Neural progenitor cell (in vitro differentiated cells): ENCODE measurements at regions not wholly inside any gene's neighbourhood (a gene's known extent, or its start where the extent isn't known, plus 50 kb on each side); places are given as distances from the start of the nearest gene placed in this dataset.

ENCODE experiments used
- DNase-seq: peaks from one replicate; pipeline ENCODE4 v3.0.0-alpha.2; 2016; ENCODE audit warnings: low spot score
- H2AFZ ChIP-seq: fragments of 200-600 bp; sonication (generic); replicated peaks from 2 replicates; pipeline ENCODE4 v1.6.1; 2016; ENCODE audit warnings: antibody characterized with exemption
- H3F3A ChIP-seq: fragments of 200-600 bp; sonication (generic); 2 replicates; pipeline ENCODE4 v1.6.1; 2016; ENCODE audit warnings: antibody characterized with exemption, low read depth
- H3K27ac ChIP-seq: fragments of 200-600 bp; sonication (generic); 2 replicates; pipeline ENCODE4 v1.5.1; 2016; ENCODE audit warnings: mild to moderate bottlenecking
- H3K27me3 ChIP-seq: fragments of 200-600 bp; sonication (generic); 2 replicates; pipeline ENCODE4 v1.6.1; 2016; ENCODE audit warnings: mild to moderate bottlenecking, moderate library complexity
- H3K36me3 ChIP-seq: fragments of 200-600 bp; sonication (generic); 2 replicates; pipeline ENCODE4 v1.5.1; 2016
- H3K4me1 ChIP-seq: fragments of 200-600 bp; sonication (generic); 2 replicates; pipeline ENCODE4 v1.6.1; 2016; ENCODE audit warnings: mixed run types
- H3K4me2 ChIP-seq: fragments of 200-600 bp; sonication (generic); 2 replicates; pipeline ENCODE4 v1.6.1; 2016
- H3K4me3 ChIP-seq: fragments of 200-600 bp; sonication (generic); 2 replicates; pipeline ENCODE4 v1.5.1; 2016
- H3K79me2 ChIP-seq: fragments of 200-600 bp; sonication (generic); 2 replicates; pipeline ENCODE4 v1.6.1; 2016; ENCODE audit warnings: low read depth
- H3K9ac ChIP-seq: fragments of 200-600 bp; sonication (generic); 2 replicates; pipeline ENCODE4 v1.6.1; 2016
- H3K9me3 ChIP-seq: fragments of 200-600 bp; sonication (generic); 2 replicates; pipeline ENCODE4 v1.5.1; 2016; ENCODE audit warnings: low read depth
- H4K20me1 ChIP-seq: fragments of 200-600 bp; sonication (generic); 2 replicates; pipeline ENCODE4 v1.6.1; 2016; ENCODE audit warnings: low read depth
- H3K27ac Mint-ChIP-seq: 3 replicates; pipeline ENCODE4 v1.8.0; 2021; ENCODE audit warnings: mixed read lengths
- H3K27me3 Mint-ChIP-seq: 2 replicates; pipeline ENCODE4 v1.8.0; 2022; ENCODE audit warnings: low read depth, mild to moderate bottlenecking, inconsistent platforms, moderate library complexity, mixed read lengths; ENCODE audit not compliant: insufficient read depth
- H3K36me3 Mint-ChIP-seq: 3 replicates; pipeline ENCODE4 v1.8.0; 2021; ENCODE audit warnings: mixed read lengths
- H3K4me1 Mint-ChIP-seq: 3 replicates; pipeline ENCODE4 v1.8.0; 2021; ENCODE audit warnings: mixed read lengths
- H3K4me3 Mint-ChIP-seq: 3 replicates; pipeline ENCODE4 v1.8.0; 2021; ENCODE audit warnings: mild to moderate bottlenecking, moderate library complexity, mixed read lengths
- H3K9me3 Mint-ChIP-seq: 3 replicates; pipeline ENCODE4 v1.8.0; 2020; ENCODE audit warnings: mixed read lengths
- EZH2 ChIP-seq: fragments of 200-600 bp; sonication (generic); IDR thresholded peaks from 2 replicates; pipeline ENCODE4 v1.6.1; 2017; ENCODE audit warnings: antibody characterized with exemption, mild to moderate bottlenecking, moderate library complexity
- EZH2phosphoT487 ChIP-seq: fragments of 200-600 bp; sonication (generic); IDR thresholded peaks from 2 replicates; pipeline ENCODE4 v1.6.1; 2017; ENCODE audit warnings: antibody characterized with exemption
- TF ChIP-seq, protein P1 (sequence below): fragments of 200-600 bp; sonication (generic); IDR thresholded peaks from 2 replicates; pipeline ENCODE4 v1.5.1; 2017; ENCODE audit warnings: antibody characterized with exemption, mild to moderate bottlenecking

DNA sequence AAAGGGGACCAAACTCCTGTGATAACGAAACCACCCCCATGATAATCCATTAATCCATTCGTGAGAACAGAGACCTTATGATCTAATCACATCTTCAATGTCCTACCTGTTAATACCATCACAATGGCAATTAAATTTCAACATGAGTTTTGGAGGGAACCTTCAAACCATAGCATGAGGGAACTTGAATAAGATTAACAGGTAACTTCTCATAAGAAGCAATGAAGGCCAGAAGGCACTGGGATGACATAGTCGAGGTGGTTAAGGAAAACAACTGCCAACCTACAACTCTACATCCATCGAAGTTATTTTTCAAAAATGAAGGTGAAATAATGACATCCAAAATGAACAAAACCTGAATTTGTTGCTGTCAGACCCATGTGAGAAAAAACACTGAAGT lies 478.9 kb downstream of the EDEM1 start:
- Histone ChIP-seq H2AFZ (no peak overlapping the region), H3K36me3 (no peaks in the 10 kb centered on the region), H3K27ac (no peak overlapping the region), H3K9ac (no peak overlapping the region), H3K4me3 (no peak overlapping the region), H3K27me3 (no peaks in the 10 kb centered on the region), H3K9me3 (peaks cover 5% of the 10 kb centered on the region), H3K4me1 (peaks cover 8% of the 10 kb centered on the region), H4K20me1 (no peaks in the 10 kb centered on the region), H3K79me2 (no peaks in the 10 kb centered on the region), H3F3A (no peaks in the 10 kb centered on the region), H3K4me2 (no peak overlapping the region)
- Mint-ChIP-seq H3K4me1 (no peaks in the 10 kb centered on the region), H3K9me3 (peaks cover 9% of the 10 kb centered on the region), H3K27ac (no peak overlapping the region), H3K4me3 (no peak overlapping the region), H3K36me3 (no peaks in the 10 kb centered on the region), H3K27me3 (no peaks in the 10 kb centered on the region)
- no peak for DNase-seq
- TF ChIP-seq EZH2phosphoT487 (no peak), EZH2 (no peak)
- TF ChIP-seq, protein P1, sequence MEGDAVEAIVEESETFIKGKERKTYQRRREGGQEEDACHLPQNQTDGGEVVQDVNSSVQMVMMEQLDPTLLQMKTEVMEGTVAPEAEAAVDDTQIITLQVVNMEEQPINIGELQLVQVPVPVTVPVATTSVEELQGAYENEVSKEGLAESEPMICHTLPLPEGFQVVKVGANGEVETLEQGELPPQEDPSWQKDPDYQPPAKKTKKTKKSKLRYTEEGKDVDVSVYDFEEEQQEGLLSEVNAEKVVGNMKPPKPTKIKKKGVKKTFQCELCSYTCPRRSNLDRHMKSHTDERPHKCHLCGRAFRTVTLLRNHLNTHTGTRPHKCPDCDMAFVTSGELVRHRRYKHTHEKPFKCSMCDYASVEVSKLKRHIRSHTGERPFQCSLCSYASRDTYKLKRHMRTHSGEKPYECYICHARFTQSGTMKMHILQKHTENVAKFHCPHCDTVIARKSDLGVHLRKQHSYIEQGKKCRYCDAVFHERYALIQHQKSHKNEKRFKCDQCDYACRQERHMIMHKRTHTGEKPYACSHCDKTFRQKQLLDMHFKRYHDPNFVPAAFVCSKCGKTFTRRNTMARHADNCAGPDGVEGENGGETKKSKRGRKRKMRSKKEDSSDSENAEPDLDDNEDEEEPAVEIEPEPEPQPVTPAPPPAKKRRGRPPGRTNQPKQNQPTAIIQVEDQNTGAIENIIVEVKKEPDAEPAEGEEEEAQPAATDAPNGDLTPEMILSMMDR: no peak

DNA sequence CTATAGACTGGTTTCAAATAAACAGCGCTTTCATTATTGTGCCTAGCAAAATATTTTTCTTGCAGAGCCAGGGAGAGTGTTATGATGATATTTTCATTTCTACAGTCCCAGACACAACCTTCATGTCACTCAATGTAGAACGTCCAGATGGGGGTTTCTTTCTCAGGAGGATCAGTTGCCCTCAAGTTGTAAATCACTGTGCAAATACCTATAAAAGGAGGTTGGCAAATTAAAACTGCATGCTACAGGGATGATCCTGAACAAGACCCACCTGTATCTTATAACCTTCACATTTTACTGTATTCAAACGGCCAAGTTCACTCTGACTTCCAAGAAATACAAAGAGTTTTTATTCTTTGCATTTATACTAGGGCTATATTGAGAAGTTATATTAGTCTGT lies 486.0 kb downstream of the EDEM1 start:
- Histone ChIP-seq H2AFZ (no peak overlapping the region), H3F3A (no peaks in the 10 kb centered on the region), H3K36me3 (no peaks in the 10 kb centered on the region), H3K9me3 (no peaks in the 10 kb centered on the region), H3K9ac (no peak overlapping the region), H3K27ac (no peak overlapping the region), H3K27me3 (no peaks in the 10 kb centered on the region), H3K4me1 (peaks cover 8% of the 10 kb centered on the region), H3K4me3 (no peak overlapping the region), H3K4me2 (no peak overlapping the region), H4K20me1 (no peaks in the 10 kb centered on the region), H3K79me2 (no peaks in the 10 kb centered on the region)
- DNase-seq: no peak
- TF ChIP-seq, protein P1: no peak
- TF ChIP-seq EZH2 (no peak), EZH2phosphoT487 (no peak)
- H3K4me3 Mint-ChIP-seq: no peak overlapping the region
- H3K4me1 Mint-ChIP-seq: no peaks in the 10 kb centered on the region
- no peak overlapping the region for H3K27ac Mint-ChIP-seq
- no peaks in the 10 kb centered on the region for H3K36me3 Mint-ChIP-seq
- H3K9me3 Mint-ChIP-seq: peaks cover 6% of the 10 kb centered on the region
- no peaks in the 10 kb centered on the region for H3K27me3 Mint-ChIP-seq

DNA sequence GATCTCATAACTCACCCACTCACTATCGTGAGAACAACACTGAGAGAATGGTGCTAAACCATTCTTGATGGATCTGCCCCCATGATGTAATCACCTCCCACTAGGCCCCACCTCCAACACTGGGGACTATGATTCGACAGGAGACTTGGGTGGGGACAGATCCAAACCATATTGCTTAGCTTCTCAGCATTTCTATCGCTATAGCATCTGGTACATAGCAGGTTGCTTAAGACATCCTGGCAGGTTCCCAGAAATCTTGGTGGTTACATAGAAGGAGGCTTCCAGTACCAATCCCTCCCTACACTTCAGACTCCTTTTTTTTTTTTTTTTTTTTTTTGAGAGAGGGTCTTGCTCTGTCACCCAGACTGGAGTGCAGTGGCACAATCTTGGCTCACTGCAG lies 487.8 kb downstream of the EDEM1 start:
- Histone ChIP-seq H3K9me3 (no peaks in the 10 kb centered on the region), H3K27ac (no peak overlapping the region), H3K27me3 (no peaks in the 10 kb centered on the region), H3F3A (no peaks in the 10 kb centered on the region), H3K4me3 (no peak overlapping the region), H4K20me1 (no peaks in the 10 kb centered on the region), H3K9ac (no peak overlapping the region), H2AFZ (no peak overlapping the region), H3K36me3 (no peaks in the 10 kb centered on the region), H3K79me2 (no peaks in the 10 kb centered on the region), H3K4me1 (peaks cover 3% of the 10 kb centered on the region), H3K4me2 (no peak overlapping the region)
- no peak for DNase-seq
- no peaks in the 10 kb centered on the region for H3K4me1 Mint-ChIP-seq
- H3K9me3 Mint-ChIP-seq: peaks cover 8% of the 10 kb centered on the region
- no peaks in the 10 kb centered on the region for H3K27me3 Mint-ChIP-seq
- H3K4me3 Mint-ChIP-seq: no peak overlapping the region
- no peak overlapping the region for H3K27ac Mint-ChIP-seq
- no peak for TF ChIP-seq EZH2
- TF ChIP-seq, protein P1: no peak
- no peak for TF ChIP-seq EZH2phosphoT487
- no peaks in the 10 kb centered on the region for H3K36me3 Mint-ChIP-seq

DNA sequence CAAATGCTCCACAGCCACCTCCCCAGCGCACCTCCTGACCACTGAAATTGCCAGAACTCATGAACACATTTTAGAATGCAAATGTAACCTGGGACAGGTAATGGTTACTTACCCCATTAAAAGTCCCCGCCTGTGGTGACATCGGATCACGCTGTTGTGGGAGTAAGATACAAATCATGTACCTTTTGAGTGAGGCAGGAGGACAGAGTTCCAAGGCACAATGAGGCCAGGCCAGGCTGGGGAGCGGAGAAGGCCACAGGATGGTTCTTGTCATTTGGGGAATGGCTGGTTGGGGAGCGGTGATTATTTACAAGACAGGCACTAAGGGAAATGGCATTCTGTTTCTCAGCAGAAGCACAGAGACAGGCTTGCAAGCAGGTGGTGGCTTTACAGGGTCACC lies 490.0 kb downstream of the EDEM1 start:
- Mint-ChIP-seq H3K9me3 (peaks cover 8% of the 10 kb centered on the region), H3K4me3 (no peak overlapping the region), H3K27ac (no peak overlapping the region), H3K4me1 (peaks cover 12% of the 10 kb centered on the region), H3K36me3 (no peaks in the 10 kb centered on the region), H3K27me3 (no peaks in the 10 kb centered on the region)
- H3K27ac ChIP-seq: no peak overlapping the region
- no peak overlapping the region for H3K9ac ChIP-seq
- no peaks in the 10 kb centered on the region for H3K36me3 ChIP-seq
- no peak overlapping the region for H2AFZ ChIP-seq
- no peaks in the 10 kb centered on the region for H3K79me2 ChIP-seq
- H3K4me3 ChIP-seq: no peak overlapping the region
- no peaks in the 10 kb centered on the region for H3K9me3 ChIP-seq
- no peak overlapping the region for H3K4me2 ChIP-seq
- H3K4me1 ChIP-seq: no peaks in the 10 kb centered on the region
- H3F3A ChIP-seq: no peaks in the 10 kb centered on the region
- no peak for DNase-seq
- no peaks in the 10 kb centered on the region for H4K20me1 ChIP-seq
- H3K27me3 ChIP-seq: no peaks in the 10 kb centered on the region
- TF ChIP-seq, protein P1: no peak
- no peak for TF ChIP-seq EZH2phosphoT487
- TF ChIP-seq EZH2: no peak
